PC-9 (cell line): ENCODE measurements at regions not wholly inside any gene's neighbourhood (a gene's known extent, or its start where the extent isn't known, plus 50 kb on each side); places are given as distances from the start of the nearest gene placed in this dataset.

Source experiments
- EZH2 ChIP-seq: fragments of 200-600 bp; sonication (generic); IDR thresholded peaks from 2 replicates; pipeline ENCODE4 v1.8.0; 2017; ENCODE audit warnings: antibody characterized with exemption, low read depth
- TF ChIP-seq, protein P1 (sequence below): fragments of 200-600 bp; sonication (generic); conservative IDR thresholded peaks from 2 replicates; pipeline ENCODE4 v1.6.1; 2017; ENCODE audit warnings: mixed run types, antibody characterized with exemption, mild to moderate bottlenecking, moderate library complexity

DNA sequence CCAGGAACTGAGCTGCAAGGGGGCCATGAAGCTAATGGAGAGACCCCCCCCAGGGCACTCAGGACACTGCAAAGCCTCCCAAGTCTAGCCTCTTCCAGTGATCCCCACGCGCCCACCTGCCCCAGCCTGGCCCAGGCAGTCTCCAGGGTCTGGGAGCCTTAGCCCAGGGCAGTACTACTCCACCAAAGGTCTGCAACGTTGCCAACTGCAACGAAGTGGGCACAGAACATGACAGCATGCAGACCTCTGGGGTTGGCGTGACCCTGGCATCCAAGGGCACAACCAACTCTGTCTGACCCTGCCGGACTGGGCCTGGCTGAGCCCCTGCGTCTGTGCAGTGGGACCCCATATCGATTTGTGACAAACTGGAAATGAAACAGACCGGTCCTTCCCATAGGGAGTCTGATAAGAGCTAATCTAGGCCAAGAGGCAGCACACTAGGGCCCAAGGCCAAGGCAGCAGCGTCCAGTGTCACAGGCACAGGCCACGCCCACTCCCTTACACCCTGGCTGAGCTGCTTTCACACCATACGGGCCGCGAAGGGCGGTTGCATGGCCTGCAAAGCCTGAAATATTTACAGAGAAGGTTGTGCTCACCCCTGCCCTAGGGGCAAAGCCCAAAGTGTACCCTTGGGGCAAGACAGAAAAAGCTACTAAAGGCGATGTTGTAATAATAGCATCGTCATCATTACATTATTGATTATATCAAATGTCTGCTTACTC, 76.7 kb downstream of the NCOR2 start:
- no peak for TF ChIP-seq EZH2
- TF ChIP-seq, protein P1, sequence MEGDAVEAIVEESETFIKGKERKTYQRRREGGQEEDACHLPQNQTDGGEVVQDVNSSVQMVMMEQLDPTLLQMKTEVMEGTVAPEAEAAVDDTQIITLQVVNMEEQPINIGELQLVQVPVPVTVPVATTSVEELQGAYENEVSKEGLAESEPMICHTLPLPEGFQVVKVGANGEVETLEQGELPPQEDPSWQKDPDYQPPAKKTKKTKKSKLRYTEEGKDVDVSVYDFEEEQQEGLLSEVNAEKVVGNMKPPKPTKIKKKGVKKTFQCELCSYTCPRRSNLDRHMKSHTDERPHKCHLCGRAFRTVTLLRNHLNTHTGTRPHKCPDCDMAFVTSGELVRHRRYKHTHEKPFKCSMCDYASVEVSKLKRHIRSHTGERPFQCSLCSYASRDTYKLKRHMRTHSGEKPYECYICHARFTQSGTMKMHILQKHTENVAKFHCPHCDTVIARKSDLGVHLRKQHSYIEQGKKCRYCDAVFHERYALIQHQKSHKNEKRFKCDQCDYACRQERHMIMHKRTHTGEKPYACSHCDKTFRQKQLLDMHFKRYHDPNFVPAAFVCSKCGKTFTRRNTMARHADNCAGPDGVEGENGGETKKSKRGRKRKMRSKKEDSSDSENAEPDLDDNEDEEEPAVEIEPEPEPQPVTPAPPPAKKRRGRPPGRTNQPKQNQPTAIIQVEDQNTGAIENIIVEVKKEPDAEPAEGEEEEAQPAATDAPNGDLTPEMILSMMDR = no peak
